K562 (cell line): ENCODE measurements at regions not wholly inside any gene's neighbourhood (a gene's known extent, or its start where the extent isn't known, plus 50 kb on each side); places are given as distances from the start of the nearest gene placed in this dataset.

Source experiments
- HES1 ChIP-seq: fragments of 450-650 bp; IDR thresholded peaks from 2 replicates; pipeline ENCODE4 v1.6.1; 2016; ENCODE audit warnings: low read depth, mild to moderate bottlenecking, moderate library complexity
- ILK ChIP-seq: fragments of 450-650 bp; IDR thresholded peaks from 2 replicates; pipeline ENCODE4 v1.6.1; 2016; ENCODE audit warnings: missing genetic modification characterization, low read depth, mild to moderate bottlenecking, missing compliant biosample characterization, moderate library complexity, borderline replicate concordance
- KLF6 ChIP-seq: fragments of 250-450 bp; sonication (Bioruptor Pico); IDR thresholded peaks from 2 replicates; pipeline ENCODE4 v1.4.0; 2020; ENCODE audit warnings: mild to moderate bottlenecking, moderate library complexity, borderline replicate concordance
- SMAD3 ChIP-seq: fragments of 450-650 bp; formaldehyde crosslinking; conservative IDR thresholded peaks from 2 replicates; pipeline ENCODE4 v1.4.0; 2020; ENCODE audit warnings: mild to moderate bottlenecking
- STAT6 ChIP-seq: sonication (generic); formaldehyde crosslinking; IDR thresholded peaks from 2 replicates; pipeline ENCODE4 v1.8.1; 2023; ENCODE audit warnings: mild to moderate bottlenecking, missing genetic modification reagents
- ZNF717 ChIP-seq: fragments of 250-450 bp; sonication (Bioruptor Pico); IDR thresholded peaks from 2 replicates; pipeline ENCODE4 v1.5.0; 2021

- no peak for TF ChIP-seq STAT6 (CRISPR knock-in tag)
- no peak for TF ChIP-seq ILK (tag)
- TF ChIP-seq SMAD3 (CRISPR knock-in tag) = no peak
- TF ChIP-seq HES1 = no peak
- no peak for TF ChIP-seq ZNF717 (CRISPR knock-in tag)
- no peak for TF ChIP-seq KLF6 (CRISPR knock-in tag)
Observed at GRCh38 chr17:72591289-72592241, 470.7 kb downstream of the SOX9 start (continued).
